Activated B cell treated with CpG ODN at 0.5 μM for 24 hours (primary cell): ENCODE measurements at regions not wholly inside any gene's neighbourhood (a gene's known extent, or its start where the extent isn't known, plus 50 kb on each side); places are given as distances from the start of the nearest gene placed in this dataset.

Source experiments
- ATAC-seq: fragments of 200-7000 bp; cut with Tn5 transposase; one replicate; pipeline ENCODE4 v1.10.0; 2021; ENCODE audit warnings: low read depth, mild to moderate bottlenecking, moderate library complexity
- CTCF ChIA-PET: fragments of 350-600 bp; sonication (Branson Sonifier 250); formaldehyde crosslinking; loops from one replicate; lab custom pipeline; 2021; ENCODE audit warnings: antibody characterized with exemption; lab: Charles Lee
- POLR2A ChIA-PET: fragments of 350-600 bp; sonication (Branson Sonifier 250); formaldehyde crosslinking; loops from one replicate; lab custom pipeline; 2021; ENCODE audit warnings: antibody characterized with exemption; lab: Charles Lee
- DNase-seq: peaks from one replicate; pipeline ENCODE4 v3.0.0; 2022
- H3K27ac Mint-ChIP-seq: one replicate; pipeline ENCODE4 v1.8.0; 2020; ENCODE audit warnings: mixed read lengths
- H3K27me3 Mint-ChIP-seq: one replicate; pipeline ENCODE4 v1.8.0; 2021; ENCODE audit warnings: mixed read lengths
- H3K36me3 Mint-ChIP-seq: one replicate; pipeline ENCODE4 v1.8.0; 2021; ENCODE audit warnings: low read depth, mixed read lengths
- H3K4me1 Mint-ChIP-seq: one replicate; pipeline ENCODE4 v1.8.0; 2021; ENCODE audit warnings: mixed read lengths
- H3K4me3 Mint-ChIP-seq: one replicate; pipeline ENCODE4 v1.8.0; 2020; ENCODE audit warnings: mild to moderate bottlenecking, mixed read lengths
- H3K9me3 Mint-ChIP-seq: one replicate; pipeline ENCODE4 v1.8.0; 2020; ENCODE audit warnings: mixed read lengths
- intact Hi-C: fragments of 100-400 bp; cut with micrococcal nuclease; formaldehyde crosslinking; loops from one replicate; pipeline ENCODE4 v1.15.1; 2024
- TF ChIP-seq, protein P1 (sequence below): fragments of 200-600 bp; IDR thresholded peaks from one replicate; pipeline ENCODE4 v1.8.0; 2022; ENCODE audit warnings: antibody characterized with exemption, mild to moderate bottlenecking

DNA sequence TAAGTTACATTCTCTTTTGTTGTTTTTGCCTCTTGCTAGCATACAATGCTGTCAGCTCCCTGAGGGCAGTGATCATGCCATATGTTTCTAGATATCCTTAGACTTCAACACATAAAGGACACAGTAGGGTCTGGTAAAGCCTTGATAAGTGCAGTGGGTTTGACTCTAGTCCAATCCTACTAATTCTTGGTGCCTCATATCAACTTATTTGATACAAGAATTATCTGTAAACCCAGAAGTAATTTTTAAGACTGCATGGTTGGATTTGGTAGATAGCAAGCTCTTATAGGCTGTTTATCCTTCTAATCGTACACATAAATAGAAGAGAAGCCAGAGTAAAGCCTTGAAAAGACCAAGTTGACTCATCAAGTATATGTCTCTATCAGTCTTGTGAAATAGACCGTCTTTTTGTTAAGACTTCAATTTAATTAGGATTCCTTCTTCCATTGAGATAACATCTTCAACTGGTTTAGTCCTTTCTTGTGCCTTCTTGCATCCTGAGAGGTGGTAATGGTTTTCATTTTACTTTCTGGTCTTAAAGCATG, 265.6 kb upstream of the CDIN1 start:
- ATAC-seq = no peak
- Mint-ChIP-seq H3K4me1 (no peaks in the 10 kb centered on the region), H3K27ac (no peak overlapping the region), H3K36me3 (no peaks in the 10 kb centered on the region), H3K4me3 (no peak overlapping the region), H3K9me3 (no peaks in the 10 kb centered on the region), H3K27me3 (no peaks in the 10 kb centered on the region)
- DNase-seq = no peak
- intact Hi-C loops = no loop called here
- ChIA-PET POLR2A (no interaction called here), CTCF (no interaction called here)
- TF ChIP-seq, protein P1, sequence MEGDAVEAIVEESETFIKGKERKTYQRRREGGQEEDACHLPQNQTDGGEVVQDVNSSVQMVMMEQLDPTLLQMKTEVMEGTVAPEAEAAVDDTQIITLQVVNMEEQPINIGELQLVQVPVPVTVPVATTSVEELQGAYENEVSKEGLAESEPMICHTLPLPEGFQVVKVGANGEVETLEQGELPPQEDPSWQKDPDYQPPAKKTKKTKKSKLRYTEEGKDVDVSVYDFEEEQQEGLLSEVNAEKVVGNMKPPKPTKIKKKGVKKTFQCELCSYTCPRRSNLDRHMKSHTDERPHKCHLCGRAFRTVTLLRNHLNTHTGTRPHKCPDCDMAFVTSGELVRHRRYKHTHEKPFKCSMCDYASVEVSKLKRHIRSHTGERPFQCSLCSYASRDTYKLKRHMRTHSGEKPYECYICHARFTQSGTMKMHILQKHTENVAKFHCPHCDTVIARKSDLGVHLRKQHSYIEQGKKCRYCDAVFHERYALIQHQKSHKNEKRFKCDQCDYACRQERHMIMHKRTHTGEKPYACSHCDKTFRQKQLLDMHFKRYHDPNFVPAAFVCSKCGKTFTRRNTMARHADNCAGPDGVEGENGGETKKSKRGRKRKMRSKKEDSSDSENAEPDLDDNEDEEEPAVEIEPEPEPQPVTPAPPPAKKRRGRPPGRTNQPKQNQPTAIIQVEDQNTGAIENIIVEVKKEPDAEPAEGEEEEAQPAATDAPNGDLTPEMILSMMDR = no peak

DNA sequence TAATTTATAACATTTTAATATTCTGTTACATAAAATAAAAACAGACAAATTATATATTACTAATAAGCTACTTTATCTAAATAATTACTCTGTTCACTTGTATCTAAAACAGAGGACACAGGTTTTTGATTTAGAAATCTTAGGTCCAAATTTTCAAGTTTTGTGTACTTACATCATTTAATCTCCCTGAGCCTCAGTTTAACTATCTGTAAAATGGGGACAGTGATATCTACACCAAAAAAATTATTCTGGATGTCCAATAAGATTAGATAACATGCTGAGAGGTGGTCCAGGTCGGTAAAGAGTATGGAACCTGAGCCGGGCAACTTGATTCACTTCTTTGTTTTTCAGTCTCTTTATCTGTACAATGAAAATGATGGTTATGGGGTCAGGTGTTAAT, 263.8 kb upstream of the CDIN1 start:
- TF ChIP-seq, protein P1 = no peak
- Mint-ChIP-seq H3K27me3 (no peaks in the 10 kb centered on the region), H3K27ac (no peak overlapping the region), H3K4me3 (no peak overlapping the region), H3K36me3 (no peaks in the 10 kb centered on the region), H3K9me3 (no peaks in the 10 kb centered on the region), H3K4me1 (no peaks in the 10 kb centered on the region)
- DNase-seq (no peak), ATAC-seq (no peak)
- ChIA-PET CTCF (no interaction called here), POLR2A (no interaction called here)
- intact Hi-C loops = no loop called here

DNA sequence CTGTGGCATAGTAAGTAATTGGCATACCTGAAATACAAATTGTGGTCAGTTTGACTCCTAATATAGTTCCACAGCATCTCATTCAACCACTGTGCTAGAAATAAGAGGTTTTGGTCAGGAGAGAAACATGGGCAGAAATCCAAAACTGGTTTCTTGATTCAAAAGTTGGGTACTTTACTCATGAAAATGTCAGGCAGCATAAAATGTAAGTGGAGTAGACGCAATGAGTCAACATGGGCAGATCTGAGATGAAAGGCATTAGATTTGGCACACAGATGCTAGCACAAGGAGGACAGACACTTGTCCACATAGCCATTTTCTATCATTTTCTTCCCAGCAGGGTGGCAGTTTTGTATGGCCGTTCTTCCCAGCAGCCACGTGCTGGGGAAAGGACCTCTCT, 255.8 kb upstream of the CDIN1 start:
- Mint-ChIP-seq H3K4me1 (no peaks in the 10 kb centered on the region), H3K9me3 (peaks cover 8% of the 10 kb centered on the region), H3K27me3 (no peaks in the 10 kb centered on the region), H3K4me3 (no peak overlapping the region), H3K36me3 (no peaks in the 10 kb centered on the region), H3K27ac (no peak overlapping the region)
- TF ChIP-seq, protein P1 = no peak
- no peak for DNase-seq
- intact Hi-C loops = no loop called here
- CTCF ChIA-PET = no interaction called here
- POLR2A ChIA-PET = no interaction called here
- no peak for ATAC-seq

- no peaks in the 10 kb centered on the region for H3K27me3 Mint-ChIP-seq
- no peak overlapping the region for H3K27ac Mint-ChIP-seq
- ATAC-seq (no peak), DNase-seq (no peak)
- H3K4me1 Mint-ChIP-seq = no peaks in the 10 kb centered on the region
- intact Hi-C loops = no loop called here
- TF ChIP-seq, protein P1 = no peak
- no peak overlapping the region for H3K4me3 Mint-ChIP-seq
- CTCF ChIA-PET = no interaction called here
- POLR2A ChIA-PET = no interaction called here
- H3K9me3 Mint-ChIP-seq = peaks cover 8% of the 10 kb centered on the region
- H3K36me3 Mint-ChIP-seq = no peaks in the 10 kb centered on the region
Measured at GRCh38 chr15:36325206-36325605, 254.2 kb upstream of the CDIN1 start.

DNA sequence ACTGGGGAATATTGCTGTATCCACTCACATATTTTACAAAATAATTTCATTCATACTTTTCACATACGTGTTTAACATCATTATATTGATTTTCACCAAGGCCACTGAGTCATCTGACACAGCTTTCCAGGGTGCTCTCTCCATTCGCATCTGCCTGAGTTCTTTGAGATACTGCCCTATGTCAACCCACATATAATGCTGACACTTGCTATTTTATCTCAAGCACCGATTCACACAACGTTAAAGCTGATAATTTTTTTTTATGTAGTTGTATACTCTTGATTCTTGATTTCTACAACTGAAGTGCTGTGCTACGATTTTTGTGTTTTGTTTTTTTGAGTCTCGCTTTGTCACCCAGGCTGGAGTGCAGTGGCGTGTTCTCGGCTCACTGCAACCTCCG, 249.8 kb upstream of the CDIN1 start:
- no peaks in the 10 kb centered on the region for H3K4me1 Mint-ChIP-seq
- H3K27ac Mint-ChIP-seq = no peak overlapping the region
- intact Hi-C loops = no loop called here
- H3K4me3 Mint-ChIP-seq = no peak overlapping the region
- no peaks in the 10 kb centered on the region for H3K27me3 Mint-ChIP-seq
- ATAC-seq (no peak), DNase-seq (no peak)
- H3K9me3 Mint-ChIP-seq = peaks cover 11% of the 10 kb centered on the region
- ChIA-PET CTCF (no interaction called here), POLR2A (no interaction called here)
- TF ChIP-seq, protein P1 = no peak
- H3K36me3 Mint-ChIP-seq = no peaks in the 10 kb centered on the region
